Loucy (cell line): ENCODE measurements at regions not wholly inside any gene's neighbourhood (a gene's known extent, or its start where the extent isn't known, plus 50 kb on each side); places are given as distances from the start of the nearest gene placed in this dataset.

Source experiments
- CTCF ChIP-seq: fragments of 200-600 bp; sonication (generic); conservative IDR thresholded peaks from 2 replicates; pipeline ENCODE4 v1.5.1; 2014; ENCODE audit warnings: mild to moderate bottlenecking, antibody characterized with exemption, low read length
- EZH2phosphoT487 ChIP-seq: fragments of 200-600 bp; IDR thresholded peaks from 2 replicates; pipeline ENCODE4 v1.6.1; 2018; ENCODE audit warnings: antibody characterized with exemption, mild to moderate bottlenecking, moderate library complexity, borderline replicate concordance

GRCh38 chr18:78595453-78595852 is 384.2 kb upstream of the SALL3 start:
- TF ChIP-seq CTCF: no peak
- TF ChIP-seq EZH2phosphoT487: no peak
